ENCODE measurements at regions not wholly inside any gene's neighbourhood (a gene's known extent, or its start where the extent isn't known, plus 50 kb on each side); places are given as distances from the start of the nearest gene placed in this dataset.

- DNase-seq (ENCODE audit: low read depth in 1 of 2, low spot score in 1 of 2) = no peak
- Histone ChIP-seq H3K4me1 (ENCODE audit: low read depth) (no peaks in the 10 kb centered on the region), H3K9me3 (ENCODE audit: low read depth) (no peaks in the 10 kb centered on the region), H3K27ac (no peak overlapping the region), H3K27me3 (no peaks in the 10 kb centered on the region), H3K36me3 (no peaks in the 10 kb centered on the region), H3K4me3 (no peak overlapping the region)
- no peak for TF ChIP-seq CTCF (IDR thresholded peaks at IDR 0.05; ENCODE audit: low read depth, low read length)
These were observed 185.8 kb upstream of the PIK3C3 start for GRCh38 chr18:41769265-41769664.

DNA sequence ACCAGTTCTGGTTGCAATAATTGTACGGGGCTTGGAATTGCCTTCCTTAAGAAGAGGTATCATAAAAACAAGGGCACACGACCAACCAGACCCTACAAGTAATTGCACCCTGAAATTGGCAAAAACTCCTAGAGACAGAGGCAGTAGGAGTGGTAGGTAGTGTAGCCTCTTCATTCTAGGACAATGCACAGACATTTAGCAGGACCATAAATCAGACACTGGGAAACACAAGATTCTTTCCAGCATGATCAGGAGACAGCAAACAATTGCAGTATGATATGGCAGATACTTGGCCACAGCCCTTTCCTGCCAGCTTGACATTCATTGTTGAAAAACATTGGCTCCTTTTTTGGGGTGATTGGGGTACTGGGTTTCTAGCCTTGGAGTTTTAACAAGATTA is 186.6 kb upstream of the PIK3C3 start:
- H3K4me1 ChIP-seq (ENCODE audit: low read depth) = no peaks in the 10 kb centered on the region
- H3K9me3 ChIP-seq (ENCODE audit: low read depth) = no peaks in the 10 kb centered on the region
- no peak for TF ChIP-seq CTCF (IDR thresholded peaks at IDR 0.05; ENCODE audit: low read depth, low read length)
- DNase-seq (ENCODE audit: low read depth in 1 of 2, low spot score in 1 of 2) = no peak
- H3K4me3 ChIP-seq = no peak overlapping the region
- no peaks in the 10 kb centered on the region for H3K27me3 ChIP-seq
- H3K27ac ChIP-seq = no peak overlapping the region
- no peaks in the 10 kb centered on the region for H3K36me3 ChIP-seq

GRCh38 chr18:41767960-41768359 is 187.1 kb upstream of the PIK3C3 start:
- TF ChIP-seq CTCF (IDR thresholded peaks at IDR 0.05; ENCODE audit: low read depth, low read length) = peak; percentile 26
- Histone ChIP-seq H3K27ac (no peak overlapping the region), H3K36me3 (no peaks in the 10 kb centered on the region), H3K27me3 (no peaks in the 10 kb centered on the region), H3K9me3 (ENCODE audit: low read depth) (no peaks in the 10 kb centered on the region), H3K4me3 (no peak overlapping the region), H3K4me1 (ENCODE audit: low read depth) (no peaks in the 10 kb centered on the region)
- DNase-seq (ENCODE audit: low read depth in 1 of 2, low spot score in 1 of 2) = peak; percentile 60 to 66

GRCh38 chr18:41765460-41765859 is 189.6 kb upstream of the PIK3C3 start:
- DNase-seq (ENCODE audit: low read depth in 1 of 2, low spot score in 1 of 2) = no peak
- no peaks in the 10 kb centered on the region for H3K36me3 ChIP-seq
- no peaks in the 10 kb centered on the region for H3K27me3 ChIP-seq
- no peaks in the 10 kb centered on the region for H3K4me1 ChIP-seq (ENCODE audit: low read depth)
- H3K9me3 ChIP-seq (ENCODE audit: low read depth) = no peaks in the 10 kb centered on the region
- no peak overlapping the region for H3K4me3 ChIP-seq
- no peak for TF ChIP-seq CTCF (IDR thresholded peaks at IDR 0.05; ENCODE audit: low read depth, low read length)
- no peak overlapping the region for H3K27ac ChIP-seq

GRCh38 chr18:41763361-41763760 is 191.7 kb upstream of the PIK3C3 start:
- Histone ChIP-seq H3K27me3 (no peaks in the 10 kb centered on the region), H3K9me3 (ENCODE audit: low read depth) (no peaks in the 10 kb centered on the region), H3K4me3 (no peak overlapping the region), H3K4me1 (ENCODE audit: low read depth) (no peaks in the 10 kb centered on the region), H3K36me3 (no peaks in the 10 kb centered on the region), H3K27ac (no peak overlapping the region)
- no peak for DNase-seq (ENCODE audit: low read depth in 1 of 2, low spot score in 1 of 2)
- TF ChIP-seq CTCF (IDR thresholded peaks at IDR 0.05; ENCODE audit: low read depth, low read length) = no peak

All from cardiac muscle cell (in vitro differentiated cells and primary cell).